Ascending aorta (tissue), 2 donors: ENCODE measurements at regions not wholly inside any gene's neighbourhood (a gene's known extent, or its start where the extent isn't known, plus 50 kb on each side); places are given as distances from the start of the nearest gene placed in this dataset.

Experiments used
- DNase-seq, 2 donors: peaks; one replicate each; pipeline ENCODE4 v3.0.0-alpha.2; 2019; ENCODE audit warnings: low spot score in 2 of 2
- H3K27ac ChIP-seq, 2 donors: fragments of 200-600 bp; sonication (generic); one replicate each; pipeline ENCODE4 v1.5.1; 2016 to 2017; ENCODE audit warnings: mild to moderate bottlenecking in 1 of 2
- H3K27me3 ChIP-seq: fragments of 200-600 bp; sonication (generic); one replicate; pipeline ENCODE4 v1.5.1; 2017
- H3K36me3 ChIP-seq, 2 donors: fragments of 200-600 bp; sonication (generic); one replicate each; pipeline ENCODE4 v1.5.1; 2016
- H3K4me1 ChIP-seq, 2 donors: fragments of 200-600 bp; sonication (generic); one replicate each; pipeline ENCODE4 v1.5.1; 2016 to 2017; ENCODE audit warnings: mild to moderate bottlenecking in 1 of 2
- H3K4me3 ChIP-seq, 2 donors: fragments of 200-600 bp; sonication (generic); one replicate each; pipeline ENCODE4 v1.5.1; 2016 to 2017; ENCODE audit warnings: mild to moderate bottlenecking in 1 of 2
- H3K9me3 ChIP-seq, 2 donors: fragments of 200-600 bp; sonication (generic); one replicate each; pipeline ENCODE4 v1.5.1; 2016
- intact Hi-C: fragments of 100-400 bp; cut with DNase I; formaldehyde crosslinking; loops from one replicate; pipeline ENCODE4 v1.15.1; 2023
- TF ChIP-seq, protein P1 (sequence below), 3 experiments: fragments of 200-600 bp in 2 of 3; fragments of 450-650 bp in 1 of 3; sonication (generic) in 2 of 3; IDR thresholded peaks; one replicate each; pipeline ENCODE4 v1.5.1; 2016 to 2019; ENCODE audit warnings: antibody characterized with exemption in 3 of 3, mild to moderate bottlenecking in 1 of 3, moderate library complexity in 1 of 3

DNA sequence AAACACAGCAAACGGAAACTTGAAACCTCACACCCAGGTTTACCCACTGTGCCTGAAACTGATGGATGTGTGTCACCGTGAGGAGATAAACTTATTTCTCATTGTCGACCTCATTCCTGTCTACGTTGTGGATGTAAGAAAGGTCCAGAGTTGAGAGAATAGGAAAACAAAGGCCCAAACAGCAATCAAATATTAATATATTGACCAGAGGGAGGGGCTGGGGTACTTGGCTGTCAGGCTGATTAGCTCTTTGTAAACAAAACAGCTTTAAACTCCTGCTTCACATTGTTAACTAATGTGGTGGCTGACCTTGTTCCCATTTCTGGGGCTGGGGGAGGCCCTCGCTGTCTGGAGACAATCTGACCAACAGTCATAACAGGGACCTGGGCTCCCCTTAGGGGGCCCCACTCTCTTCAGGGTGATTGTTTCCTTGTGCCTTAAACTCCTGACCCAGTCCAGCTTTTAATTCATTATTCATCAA is 937.6 kb downstream of the MCTP2 start:
- no peak overlapping the region for H3K4me3 ChIP-seq
- H3K9me3 ChIP-seq = no peaks in the 10 kb centered on the region
- H3K4me1 ChIP-seq = no peaks in the 10 kb centered on the region
- TF ChIP-seq, protein P1, sequence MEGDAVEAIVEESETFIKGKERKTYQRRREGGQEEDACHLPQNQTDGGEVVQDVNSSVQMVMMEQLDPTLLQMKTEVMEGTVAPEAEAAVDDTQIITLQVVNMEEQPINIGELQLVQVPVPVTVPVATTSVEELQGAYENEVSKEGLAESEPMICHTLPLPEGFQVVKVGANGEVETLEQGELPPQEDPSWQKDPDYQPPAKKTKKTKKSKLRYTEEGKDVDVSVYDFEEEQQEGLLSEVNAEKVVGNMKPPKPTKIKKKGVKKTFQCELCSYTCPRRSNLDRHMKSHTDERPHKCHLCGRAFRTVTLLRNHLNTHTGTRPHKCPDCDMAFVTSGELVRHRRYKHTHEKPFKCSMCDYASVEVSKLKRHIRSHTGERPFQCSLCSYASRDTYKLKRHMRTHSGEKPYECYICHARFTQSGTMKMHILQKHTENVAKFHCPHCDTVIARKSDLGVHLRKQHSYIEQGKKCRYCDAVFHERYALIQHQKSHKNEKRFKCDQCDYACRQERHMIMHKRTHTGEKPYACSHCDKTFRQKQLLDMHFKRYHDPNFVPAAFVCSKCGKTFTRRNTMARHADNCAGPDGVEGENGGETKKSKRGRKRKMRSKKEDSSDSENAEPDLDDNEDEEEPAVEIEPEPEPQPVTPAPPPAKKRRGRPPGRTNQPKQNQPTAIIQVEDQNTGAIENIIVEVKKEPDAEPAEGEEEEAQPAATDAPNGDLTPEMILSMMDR (IDR thresholded peaks at IDR 0.05) = no peak
- H3K27ac ChIP-seq = peak overlapping the region in 1 of 2 donors; percentile 6
- no peak for DNase-seq
- intact Hi-C loops = no loop called here
- no peaks in the 10 kb centered on the region for H3K36me3 ChIP-seq
- H3K27me3 ChIP-seq = no peaks in the 10 kb centered on the region

DNA sequence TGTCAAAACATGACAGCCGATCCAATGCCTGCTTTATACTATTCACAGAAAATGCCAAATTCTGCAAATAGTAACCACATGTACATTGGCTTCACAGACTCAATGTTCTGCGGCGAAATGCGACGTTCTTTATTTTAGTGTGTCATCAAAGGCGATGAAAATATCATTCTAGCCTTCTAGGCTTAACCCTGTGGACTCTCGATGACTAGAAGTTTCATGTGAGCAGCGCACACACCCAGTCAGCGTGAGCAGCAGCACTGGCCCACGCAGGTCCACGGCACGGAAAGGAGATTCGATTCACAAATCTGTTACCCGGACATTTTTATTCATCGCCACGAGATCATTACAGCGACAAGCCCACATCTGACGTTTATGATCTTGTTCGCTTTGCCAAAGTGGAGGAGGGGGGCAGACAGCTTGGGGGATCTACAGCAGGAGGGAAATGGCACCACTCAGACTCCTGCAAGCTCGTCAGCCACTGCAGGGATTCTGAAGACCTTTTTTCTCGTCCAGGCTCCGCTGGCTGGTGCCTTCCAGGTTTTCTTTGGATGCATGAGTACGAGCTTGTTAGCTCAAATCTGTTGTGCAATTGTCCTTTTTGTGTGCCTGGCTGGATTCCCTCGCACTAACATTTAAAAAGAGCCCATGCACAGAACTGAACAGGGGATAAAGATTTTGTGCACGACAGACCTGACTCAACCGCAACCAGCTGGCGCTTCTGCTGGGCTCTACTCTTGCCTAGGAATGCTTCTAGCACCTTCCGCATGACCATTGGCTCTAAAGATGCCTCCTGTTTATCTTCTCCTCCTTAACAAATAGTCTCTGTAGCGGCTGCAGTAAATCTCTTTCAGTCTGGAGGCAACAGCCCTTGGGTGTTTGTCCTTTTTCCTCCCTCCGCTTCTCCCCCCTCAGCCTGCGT is 938.4 kb downstream of the MCTP2 start:
- Histone ChIP-seq H3K36me3 (no peaks in the 10 kb centered on the region), H3K4me3 (no peak overlapping the region), H3K27ac (peak overlapping the region; percentile 6 to 42), H3K27me3 (no peaks in the 10 kb centered on the region), H3K9me3 (no peaks in the 10 kb centered on the region), H3K4me1 (peaks cover 0 to 6% of the 10 kb centered on the region in 2 donors)
- TF ChIP-seq, protein P1 (IDR thresholded peaks at IDR 0.05) = no peak
- intact Hi-C loops = loop anchor here (5.0 kb wide), 1 partner anchor 1178 kb away; no protein-coding TSS in a partner anchor
- no peak for DNase-seq

DNA sequence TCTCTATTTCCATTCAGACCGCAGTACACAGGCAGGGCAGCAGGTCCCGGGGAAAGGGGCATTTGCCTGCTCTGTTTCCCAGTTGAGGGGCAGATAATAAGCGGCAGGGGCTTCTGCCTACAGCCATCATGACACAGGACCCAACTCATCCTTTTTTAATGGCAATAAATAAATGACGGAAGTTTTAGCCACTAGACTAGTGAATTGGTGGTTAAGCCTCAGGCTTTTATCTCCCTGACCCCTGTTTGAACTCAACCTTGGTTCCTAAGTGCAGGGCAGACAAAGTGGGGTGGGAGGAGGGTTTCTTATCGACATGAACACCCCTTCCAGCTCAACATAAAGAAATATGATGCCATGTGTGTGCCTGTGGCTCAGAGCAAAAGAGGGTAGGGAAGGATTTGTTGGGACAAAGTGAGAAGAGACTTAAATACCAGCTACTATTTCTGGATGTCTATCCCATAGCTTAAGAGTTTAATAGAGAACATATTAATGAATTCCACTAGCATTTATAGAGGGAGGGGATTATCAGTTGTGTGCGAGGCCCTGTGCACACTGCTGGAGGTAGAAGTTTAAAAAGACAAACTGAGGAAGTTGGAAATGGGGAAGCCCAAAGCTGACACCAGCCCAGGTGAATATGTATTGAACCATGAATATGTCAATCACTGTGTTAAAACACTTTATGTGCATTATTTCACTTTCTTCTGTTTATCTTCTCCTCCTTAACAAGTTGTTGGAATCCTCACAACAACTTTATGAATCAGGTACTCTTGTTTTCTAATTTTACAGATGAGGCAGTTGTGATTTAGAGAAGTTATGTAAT is 939.4 kb downstream of the MCTP2 start:
- intact Hi-C loops = loop anchor here (5.0 kb wide), 1 partner anchor 1177 kb away; no protein-coding TSS in a partner anchor
- Histone ChIP-seq H3K27me3 (no peaks in the 10 kb centered on the region), H3K4me3 (no peak overlapping the region), H3K4me1 (peaks cover 0 to 6% of the 10 kb centered on the region in 2 donors), H3K27ac (no peak overlapping the region), H3K9me3 (no peaks in the 10 kb centered on the region), H3K36me3 (no peaks in the 10 kb centered on the region)
- TF ChIP-seq, protein P1 (IDR thresholded peaks at IDR 0.05) = no peak
- no peak for DNase-seq

DNA sequence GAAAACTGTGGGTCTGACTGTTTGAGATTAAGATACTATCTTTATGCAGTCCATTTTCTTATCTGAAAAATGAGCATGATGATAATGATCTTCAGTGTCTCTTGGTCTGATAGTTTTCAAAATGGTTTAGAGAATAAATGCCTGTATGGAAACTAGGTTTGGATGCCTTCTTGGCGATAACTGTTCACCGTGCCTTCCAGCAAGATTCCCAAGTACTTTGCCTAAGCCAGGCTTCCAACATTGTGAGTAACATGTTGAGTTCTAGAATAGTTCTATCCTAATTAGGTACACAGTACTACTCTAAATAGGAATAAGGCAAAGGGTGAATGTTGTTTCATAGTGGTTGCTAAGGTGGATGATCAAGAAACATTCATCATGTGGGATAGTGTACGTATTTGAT is 940.2 kb downstream of the MCTP2 start:
- peaks cover 0 to 6% of the 10 kb centered on the region in 2 donors for H3K4me1 ChIP-seq
- H3K27me3 ChIP-seq = no peaks in the 10 kb centered on the region
- DNase-seq = no peak
- H3K27ac ChIP-seq = no peak overlapping the region
- intact Hi-C loops = loop anchor here (5.0 kb wide), 1 partner anchor 1176 kb away; no protein-coding TSS in a partner anchor
- H3K9me3 ChIP-seq = no peaks in the 10 kb centered on the region
- H3K36me3 ChIP-seq = no peaks in the 10 kb centered on the region
- TF ChIP-seq, protein P1 (IDR thresholded peaks at IDR 0.05) = no peak
- no peak overlapping the region for H3K4me3 ChIP-seq
